HG02610 (cell line): ENCODE measurements at regions not wholly inside any gene's neighbourhood (a gene's known extent, or its start where the extent isn't known, plus 50 kb on each side); places are given as distances from the start of the nearest gene placed in this dataset.
"Not testable (repeated sequence)": the region's sequence is repeated elsewhere in the genome, so short reads cannot be mapped to it uniquely, and the experiment has no call there.

Experiments used
- ATAC-seq: cut with Tn5 transposase; IDR thresholded peaks from one replicate; pipeline ENCODE4 v1.9.1; 2021; ENCODE audit warnings: mild to moderate bottlenecking, moderate library complexity; ENCODE audit not compliant: unreplicated experiment

- ATAC-seq = no peak
These were observed 1863.7 kb upstream of the RAG2 start for GRCh38 chr11:38461751-38462150.

GRCh38 chr11:38460896-38461295 lies 1862.9 kb upstream of the RAG2 start:
- no peak for ATAC-seq

- ATAC-seq = no peak
These were observed 1862.4 kb upstream of the RAG2 start for GRCh38 chr11:38460429-38460828.

- no peak for ATAC-seq
These were observed 1858.3 kb upstream of the RAG2 start for GRCh38 chr11:38456371-38456770.

- ATAC-seq = no peak
These were observed 1850.2 kb upstream of the RAG2 start for GRCh38 chr11:38448284-38448683.

- no peak for ATAC-seq
These were observed 1848.3 kb upstream of the RAG2 start for GRCh38 chr11:38446336-38446735.

GRCh38 chr11:38438091-38438490 lies 1840.1 kb upstream of the RAG2 start:
- ATAC-seq = no peak

- ATAC-seq = no peak
These were observed 1827.5 kb upstream of the RAG2 start for GRCh38 chr11:38425578-38425977.

GRCh38 chr11:38423042-38423441 lies 1825.0 kb upstream of the RAG2 start:
- ATAC-seq = no peak

GRCh38 chr11:38416141-38416540 lies 1818.1 kb upstream of the RAG2 start:
- ATAC-seq = no peak

GRCh38 chr11:38411149-38411548 lies 1813.1 kb upstream of the RAG2 start:
- no peak for ATAC-seq

- no peak for ATAC-seq
These were observed 1804.0 kb upstream of the RAG2 start for GRCh38 chr11:38402063-38402462.

GRCh38 chr11:38392176-38392575 lies 1794.1 kb upstream of the RAG2 start:
- no peak for ATAC-seq

GRCh38 chr11:38384568-38384967 lies 1786.5 kb upstream of the RAG2 start:
- ATAC-seq = no peak

GRCh38 chr11:38365274-38365673 lies 1767.2 kb upstream of the RAG2 start:
- no peak for ATAC-seq

- no peak for ATAC-seq
These were observed 1758.2 kb upstream of the RAG2 start for GRCh38 chr11:38356255-38356654.

- ATAC-seq = no peak
These were observed 1747.2 kb upstream of the RAG2 start for GRCh38 chr11:38345286-38345685.

- not testable (repeated sequence) for ATAC-seq
These were observed 1743.6 kb upstream of the RAG2 start for GRCh38 chr11:38341612-38342011.

- ATAC-seq = no peak
These were observed 1741.9 kb upstream of the RAG2 start for GRCh38 chr11:38339835-38340440.

- ATAC-seq = not testable (repeated sequence)
These were observed 1740.0 kb upstream of the RAG2 start for GRCh38 chr11:38338022-38338421.

GRCh38 chr11:38332046-38332445 lies 1734.0 kb upstream of the RAG2 start:
- ATAC-seq = no peak

GRCh38 chr11:38330578-38330977 lies 1732.5 kb upstream of the RAG2 start:
- no peak for ATAC-seq
